ENCODE measurements at regions not wholly inside any gene's neighbourhood (a gene's known extent, or its start where the extent isn't known, plus 50 kb on each side); places are given as distances from the start of the nearest gene placed in this dataset.
A peak's percentile ranks its signal among the peaks of the same experiment; 100 is the strongest.

- no peak overlapping the region for H3K4me3 Mint-ChIP-seq
- POLR2A ChIA-PET, result no interaction called here
- Histone ChIP-seq H3K4me3 (ENCODE audit: low read length) (no peak overlapping the region), H3K9me3 (ENCODE audit: control insufficient read depth in 2 of 3, low read length in 3 of 3) (no peaks in the 10 kb centered on the region), H3K27me3 (ENCODE audit: control insufficient read depth in 2 of 2, insufficient read depth in 2 of 2, low read length in 2 of 2) (no peaks in the 10 kb centered on the region), H3K27ac (ENCODE audit: low read depth, low read length) (no peak overlapping the region), H3K4me1 (ENCODE audit: control insufficient read depth in 2 of 2, insufficient read depth in 2 of 2, low read length in 2 of 2) (no peaks in the 10 kb centered on the region), H3K36me3 (ENCODE audit: control insufficient read depth in 2 of 3, insufficient read depth in 3 of 3, low read length in 3 of 3) (no peaks in the 10 kb centered on the region)
- H3K4me1 Mint-ChIP-seq, result peaks cover 0 to 1% (median 0%) of the 10 kb centered on the region in 7 donors
- CTCF ChIA-PET, result no interaction called here
- no peak for DNase-seq
- no peak overlapping the region for H3K27ac Mint-ChIP-seq
- ATAC-seq, result no peak
- H3K9me3 Mint-ChIP-seq, result peaks cover 0 to 2% (median 0%) of the 10 kb centered on the region in 11 donors
- intact Hi-C loops (cut with micrococcal nuclease), result no loop called here
- H3K27me3 Mint-ChIP-seq, result no peaks in the 10 kb centered on the region
- H3K36me3 Mint-ChIP-seq, result no peaks in the 10 kb centered on the region
These were observed 80.4 kb downstream of the EDNRB start for GRCh38 chr13:77838271-77838670.

DNA sequence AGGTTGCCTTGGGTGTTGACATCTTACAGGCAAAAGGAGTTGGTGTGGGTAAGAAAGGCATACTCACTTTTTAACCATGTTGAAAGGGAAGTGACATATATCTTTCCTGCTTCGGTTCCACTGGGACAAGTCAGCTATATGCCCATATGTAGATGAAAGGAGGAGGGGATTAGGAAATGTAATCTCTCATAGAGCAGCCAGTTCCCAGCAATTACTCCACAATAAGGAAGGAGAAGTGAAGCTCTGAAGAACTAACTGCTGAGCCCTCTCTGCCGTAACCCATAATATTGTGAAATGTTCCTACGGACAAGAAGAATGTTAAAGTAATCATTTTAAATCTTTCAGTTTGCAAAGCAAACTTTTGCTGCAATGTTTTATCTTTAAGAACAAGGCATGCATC, 82.2 kb downstream of the EDNRB start:
- ATAC-seq, result peak; percentile 78
- H3K4me3 Mint-ChIP-seq, result no peak overlapping the region
- peaks cover 0 to 2% (median 0%) of the 10 kb centered on the region in 11 donors for H3K9me3 Mint-ChIP-seq
- no peak for DNase-seq
- H3K27me3 ChIP-seq (ENCODE audit: control insufficient read depth in 2 of 2, insufficient read depth in 2 of 2, low read length in 2 of 2), result no peaks in the 10 kb centered on the region
- H3K27ac Mint-ChIP-seq, result no peak overlapping the region
- H3K4me1 Mint-ChIP-seq, result peaks cover 0 to 1% (median 0%) of the 10 kb centered on the region in 7 donors
- H3K36me3 Mint-ChIP-seq, result no peaks in the 10 kb centered on the region
- no peaks in the 10 kb centered on the region for H3K4me1 ChIP-seq (ENCODE audit: control insufficient read depth in 2 of 2, insufficient read depth in 2 of 2, low read length in 2 of 2)
- H3K27me3 Mint-ChIP-seq, result no peaks in the 10 kb centered on the region
- no peaks in the 10 kb centered on the region for H3K9me3 ChIP-seq (ENCODE audit: control insufficient read depth in 2 of 3, low read length in 3 of 3)
- H3K36me3 ChIP-seq (ENCODE audit: control insufficient read depth in 2 of 3, insufficient read depth in 3 of 3, low read length in 3 of 3), result no peaks in the 10 kb centered on the region
- intact Hi-C loops (cut with micrococcal nuclease), result no loop called here
- H3K4me3 ChIP-seq (ENCODE audit: low read length), result no peak overlapping the region
- POLR2A ChIA-PET, result no interaction called here
- H3K27ac ChIP-seq (ENCODE audit: low read depth, low read length), result no peak overlapping the region
- CTCF ChIA-PET, result no interaction called here

- CTCF ChIA-PET, result no interaction called here
- Mint-ChIP-seq H3K9me3 (peaks cover 0 to 2% (median 0%) of the 10 kb centered on the region in 11 donors), H3K36me3 (no peaks in the 10 kb centered on the region), H3K4me3 (no peak overlapping the region), H3K27ac (no peak overlapping the region), H3K4me1 (peaks cover 0 to 1% (median 0%) of the 10 kb centered on the region in 7 donors), H3K27me3 (no peaks in the 10 kb centered on the region)
- DNase-seq (no peak), ATAC-seq (no peak)
- Histone ChIP-seq H3K27me3 (ENCODE audit: control insufficient read depth in 2 of 2, insufficient read depth in 2 of 2, low read length in 2 of 2) (no peaks in the 10 kb centered on the region), H3K9me3 (ENCODE audit: control insufficient read depth in 2 of 3, low read length in 3 of 3) (no peaks in the 10 kb centered on the region), H3K4me3 (ENCODE audit: low read length) (no peak overlapping the region), H3K36me3 (ENCODE audit: control insufficient read depth in 2 of 3, insufficient read depth in 3 of 3, low read length in 3 of 3) (no peaks in the 10 kb centered on the region), H3K27ac (ENCODE audit: low read depth, low read length) (no peak overlapping the region), H3K4me1 (ENCODE audit: control insufficient read depth in 2 of 2, insufficient read depth in 2 of 2, low read length in 2 of 2) (no peaks in the 10 kb centered on the region)
- POLR2A ChIA-PET, result no interaction called here
- intact Hi-C loops (cut with micrococcal nuclease), result no loop called here
These were observed 85.2 kb downstream of the EDNRB start for GRCh38 chr13:77833331-77833863.

DNA sequence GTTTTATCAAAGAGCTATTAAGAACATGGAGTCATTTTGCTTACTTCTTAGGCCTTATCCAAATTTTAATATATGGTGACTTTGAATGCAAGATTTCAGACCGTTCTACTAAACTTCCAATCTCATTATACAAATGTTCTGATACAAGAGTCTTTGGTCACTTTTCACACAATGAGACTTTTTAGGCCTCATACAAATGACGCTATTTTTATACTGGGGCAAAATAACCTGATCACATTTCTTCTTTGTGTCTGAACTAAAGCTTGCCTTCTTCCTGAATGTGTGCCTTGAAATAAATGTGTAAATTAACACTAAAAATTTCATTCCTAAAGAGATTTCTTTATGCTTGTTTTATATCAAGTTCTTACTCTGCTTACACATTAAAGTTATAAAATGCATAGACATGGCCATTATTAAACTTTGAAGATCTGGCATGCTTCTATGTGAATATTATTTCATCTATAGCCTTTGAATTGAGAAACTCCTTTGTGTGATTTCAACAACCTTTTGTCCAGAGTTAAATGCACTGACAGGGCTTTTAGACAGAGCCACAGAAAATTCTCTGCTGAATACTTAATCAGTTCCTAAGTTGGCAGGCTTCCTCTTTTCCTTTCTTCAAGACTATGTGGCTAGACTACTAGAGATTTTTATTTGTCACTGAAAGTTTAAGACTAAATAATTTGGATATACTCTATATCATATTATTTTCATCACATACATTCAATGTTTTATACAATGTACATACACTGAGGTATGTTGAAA, 86.1 kb downstream of the EDNRB start:
- CTCF ChIA-PET, result no interaction called here
- no peaks in the 10 kb centered on the region for H3K4me1 ChIP-seq (ENCODE audit: control insufficient read depth in 2 of 2, insufficient read depth in 2 of 2, low read length in 2 of 2)

DNA sequence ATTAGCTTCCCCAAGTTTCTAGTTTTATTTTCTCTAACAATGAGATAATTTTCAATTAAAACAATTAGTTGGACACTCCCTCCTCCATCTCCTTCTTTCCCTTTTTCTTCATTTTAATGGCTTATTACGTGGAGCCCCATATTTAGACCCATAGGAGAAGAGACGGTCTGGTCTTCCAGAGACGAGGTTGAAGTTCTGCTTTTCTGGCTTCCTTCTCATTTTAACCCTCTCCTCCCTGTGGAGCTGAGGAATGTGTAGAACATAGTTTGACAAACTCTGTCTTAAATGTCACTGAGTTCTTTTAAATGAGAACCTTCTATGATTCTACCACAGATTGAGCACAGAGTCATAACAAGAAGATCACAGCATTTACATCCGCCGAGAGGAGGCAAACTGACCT, 86.8 kb downstream of the EDNRB start:
- no peaks in the 10 kb centered on the region for H3K36me3 ChIP-seq (ENCODE audit: control insufficient read depth in 2 of 3, insufficient read depth in 3 of 3, low read length in 3 of 3)
- no peak overlapping the region for H3K4me3 ChIP-seq (ENCODE audit: low read length)
- Mint-ChIP-seq H3K27ac (no peak overlapping the region), H3K36me3 (no peaks in the 10 kb centered on the region), H3K27me3 (no peaks in the 10 kb centered on the region), H3K4me1 (peaks cover 0 to 3% (median 0%) of the 10 kb centered on the region in 7 donors), H3K4me3 (no peak overlapping the region), H3K9me3 (peaks cover 0 to 2% (median 0%) of the 10 kb centered on the region in 11 donors)
- H3K4me1 ChIP-seq (ENCODE audit: control insufficient read depth in 2 of 2, insufficient read depth in 2 of 2, low read length in 2 of 2), result no peaks in the 10 kb centered on the region
- no peak for ATAC-seq
- DNase-seq, result no peak
- POLR2A ChIA-PET, result no interaction called here
- H3K9me3 ChIP-seq (ENCODE audit: control insufficient read depth in 2 of 3, low read length in 3 of 3), result no peaks in the 10 kb centered on the region
- H3K27ac ChIP-seq (ENCODE audit: low read depth, low read length), result no peak overlapping the region
- H3K27me3 ChIP-seq (ENCODE audit: control insufficient read depth in 2 of 2, insufficient read depth in 2 of 2, low read length in 2 of 2), result no peaks in the 10 kb centered on the region
- intact Hi-C loops (cut with micrococcal nuclease), result no loop called here
- CTCF ChIA-PET, result no interaction called here

More for the DNA sequence above, 86.1 kb downstream of the EDNRB start:
- no peak for DNase-seq
- H3K27ac ChIP-seq (ENCODE audit: low read depth, low read length), result no peak overlapping the region
- peaks cover 0 to 2% (median 0%) of the 10 kb centered on the region in 11 donors for H3K9me3 Mint-ChIP-seq
- no peaks in the 10 kb centered on the region for H3K36me3 ChIP-seq (ENCODE audit: control insufficient read depth in 2 of 3, insufficient read depth in 3 of 3, low read length in 3 of 3)
- no peak overlapping the region for H3K4me3 Mint-ChIP-seq
- no peaks in the 10 kb centered on the region for H3K27me3 Mint-ChIP-seq
- no peaks in the 10 kb centered on the region for H3K27me3 ChIP-seq (ENCODE audit: control insufficient read depth in 2 of 2, insufficient read depth in 2 of 2, low read length in 2 of 2)
- ATAC-seq, result peak; percentile 49
- no peaks in the 10 kb centered on the region for H3K36me3 Mint-ChIP-seq
- no peak overlapping the region for H3K27ac Mint-ChIP-seq
- H3K9me3 ChIP-seq (ENCODE audit: control insufficient read depth in 2 of 3, low read length in 3 of 3), result no peaks in the 10 kb centered on the region
- H3K4me1 Mint-ChIP-seq, result peaks cover 0 to 3% (median 0%) of the 10 kb centered on the region in 7 donors
- no peak overlapping the region for H3K4me3 ChIP-seq (ENCODE audit: low read length)
- POLR2A ChIA-PET, result no interaction called here
- intact Hi-C loops (cut with micrococcal nuclease), result no loop called here

DNA sequence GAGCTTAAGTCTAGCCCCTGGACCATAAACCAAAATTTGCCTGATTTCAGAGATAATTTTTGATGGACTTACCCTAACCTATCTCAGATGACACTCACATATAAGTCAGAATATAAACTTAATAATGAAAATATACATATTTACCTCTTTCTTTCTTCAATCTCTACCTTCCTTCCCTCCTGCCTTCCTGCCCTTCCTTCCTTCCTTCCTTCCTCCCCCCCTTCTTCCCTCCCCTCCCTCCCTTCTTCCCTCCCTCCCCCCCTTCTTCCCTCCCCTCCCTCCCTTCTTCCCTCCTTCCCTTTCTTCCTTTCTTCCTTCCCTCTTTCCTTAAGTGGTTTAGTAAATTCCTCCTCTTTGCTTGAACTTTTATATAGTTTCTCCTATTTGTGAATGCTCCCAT, 88.7 kb downstream of the EDNRB start:
- no peaks in the 10 kb centered on the region for H3K36me3 Mint-ChIP-seq
- peaks cover 0 to 3% (median 0%) of the 10 kb centered on the region in 7 donors for H3K4me1 Mint-ChIP-seq
- no peaks in the 10 kb centered on the region for H3K4me1 ChIP-seq (ENCODE audit: control insufficient read depth in 2 of 2, insufficient read depth in 2 of 2, low read length in 2 of 2)
- intact Hi-C loops (cut with micrococcal nuclease), result no loop called here
- no peaks in the 10 kb centered on the region for H3K9me3 ChIP-seq (ENCODE audit: control insufficient read depth in 2 of 3, low read length in 3 of 3)
- ATAC-seq (no peak), DNase-seq (no peak)
- H3K27me3 Mint-ChIP-seq, result peaks cover 0 to under 1% (median 0%) of the 10 kb centered on the region in 5 donors
- H3K9me3 Mint-ChIP-seq, result peaks cover 0 to 2% (median 0%) of the 10 kb centered on the region in 11 donors
- H3K27ac ChIP-seq (ENCODE audit: low read depth, low read length), result no peak overlapping the region
- POLR2A ChIA-PET, result no interaction called here
- no peaks in the 10 kb centered on the region for H3K36me3 ChIP-seq (ENCODE audit: control insufficient read depth in 2 of 3, insufficient read depth in 3 of 3, low read length in 3 of 3)
- no peak overlapping the region for H3K4me3 Mint-ChIP-seq
- no peak overlapping the region for H3K27ac Mint-ChIP-seq
- CTCF ChIA-PET, result no interaction called here
- no peaks in the 10 kb centered on the region for H3K27me3 ChIP-seq (ENCODE audit: control insufficient read depth in 2 of 2, insufficient read depth in 2 of 2, low read length in 2 of 2)
- H3K4me3 ChIP-seq (ENCODE audit: low read length), result no peak overlapping the region

DNA sequence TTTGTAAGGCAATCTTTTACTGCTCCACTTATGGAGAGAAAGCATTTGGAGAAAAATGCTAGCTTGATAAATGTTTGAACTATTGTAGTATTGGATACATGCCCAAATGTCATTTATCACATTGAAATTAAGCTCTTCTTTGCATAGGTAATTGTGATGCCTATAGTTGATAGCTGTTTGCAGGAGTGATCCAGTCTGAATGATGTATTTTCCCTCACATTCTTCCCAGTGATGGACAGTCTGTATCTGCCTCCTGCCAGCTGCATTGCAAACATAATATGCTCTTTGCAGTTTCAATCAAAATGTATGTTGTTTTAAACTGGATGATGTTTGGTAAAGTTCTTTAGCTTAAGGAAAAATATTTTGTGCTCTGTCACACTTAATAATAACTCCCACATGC, 89.8 kb downstream of the EDNRB start:
- POLR2A ChIA-PET, result no interaction called here
- Histone ChIP-seq H3K27me3 (ENCODE audit: control insufficient read depth in 2 of 2, insufficient read depth in 2 of 2, low read length in 2 of 2) (no peaks in the 10 kb centered on the region), H3K9me3 (ENCODE audit: control insufficient read depth in 2 of 3, low read length in 3 of 3) (no peaks in the 10 kb centered on the region), H3K4me1 (ENCODE audit: control insufficient read depth in 2 of 2, insufficient read depth in 2 of 2, low read length in 2 of 2) (no peaks in the 10 kb centered on the region), H3K36me3 (ENCODE audit: control insufficient read depth in 2 of 3, insufficient read depth in 3 of 3, low read length in 3 of 3) (no peaks in the 10 kb centered on the region), H3K27ac (ENCODE audit: low read depth, low read length) (no peak overlapping the region), H3K4me3 (ENCODE audit: low read length) (no peak overlapping the region)
- Mint-ChIP-seq H3K27ac (no peak overlapping the region), H3K36me3 (no peaks in the 10 kb centered on the region), H3K9me3 (peaks cover 0 to 2% (median 0%) of the 10 kb centered on the region in 11 donors), H3K4me3 (no peak overlapping the region), H3K27me3 (peaks cover 0 to 10% (median 0%) of the 10 kb centered on the region in 5 donors), H3K4me1 (peaks cover 0 to 2% (median 0%) of the 10 kb centered on the region in 7 donors)
- no peak for ATAC-seq
- CTCF ChIA-PET, result no interaction called here
- intact Hi-C loops (cut with micrococcal nuclease), result no loop called here
- no peak for DNase-seq

Measured in naive thymus-derived CD4-positive, alpha-beta T cell (primary cell).